ENCODE measurements at regions not wholly inside any gene's neighbourhood (a gene's known extent, or its start where the extent isn't known, plus 50 kb on each side); places are given as distances from the start of the nearest gene placed in this dataset.

- no peak for TF ChIP-seq CTCF (IDR thresholded peaks at IDR 0.05)
- TF ChIP-seq POLR2A (IDR thresholded peaks at IDR 0.05) = no peak
Measured at GRCh38 chr17:27367121-27367981, 73.4 kb downstream of the WSB1 start.

Measured in right lobe of liver (tissue), 4 donors.